BE2C (cell line): ENCODE measurements at regions not wholly inside any gene's neighbourhood (a gene's known extent, or its start where the extent isn't known, plus 50 kb on each side); places are given as distances from the start of the nearest gene placed in this dataset.

ENCODE experiments used
- DNase-seq: peaks from one replicate; pipeline ENCODE4 v3.0.0-alpha.2; 2020
- H3K27me3 ChIP-seq: fragments of 250-450 bp; sonication (Bioruptor Pico); 2 replicates; pipeline ENCODE4 v1.5.1; 2020; ENCODE audit warnings: mild to moderate bottlenecking
- H3K36me3 ChIP-seq: fragments of 250-450 bp; sonication (Bioruptor Pico); 2 replicates; pipeline ENCODE4 v1.5.1; 2020; ENCODE audit warnings: mild to moderate bottlenecking
- H3K4me1 ChIP-seq: fragments of 250-450 bp; sonication (Bioruptor Pico); 2 replicates; pipeline ENCODE4 v1.5.1; 2020
- H3K4me3 ChIP-seq: 2 replicates; pipeline ENCODE4 v1.5.1; 2011; ENCODE audit warnings: low read depth, low read length
- H3K9me3 ChIP-seq: fragments of 250-450 bp; sonication (Bioruptor Pico); 2 replicates; pipeline ENCODE4 v1.5.1; 2020
- CTCF ChIP-seq: IDR thresholded peaks from 2 replicates; pipeline ENCODE4 v1.5.1; 2012; ENCODE audit warnings: mild to moderate bottlenecking, low read depth, low read length

GRCh38 chr15:29424118-29424517 lies 154.5 kb upstream of the NSMCE3 start:
- Histone ChIP-seq H3K9me3 (no peaks in the 10 kb centered on the region), H3K4me3 (no peak overlapping the region), H3K36me3 (no peaks in the 10 kb centered on the region), H3K27me3 (no peaks in the 10 kb centered on the region), H3K4me1 (no peaks in the 10 kb centered on the region)
- TF ChIP-seq CTCF, result no peak
- DNase-seq, result no peak

GRCh38 chr15:29422606-29423005 lies 153.0 kb upstream of the NSMCE3 start:
- no peak for TF ChIP-seq CTCF
- H3K27me3 ChIP-seq, result no peaks in the 10 kb centered on the region
- no peaks in the 10 kb centered on the region for H3K4me1 ChIP-seq
- no peaks in the 10 kb centered on the region for H3K36me3 ChIP-seq
- no peak overlapping the region for H3K4me3 ChIP-seq
- no peak for DNase-seq
- no peaks in the 10 kb centered on the region for H3K9me3 ChIP-seq

GRCh38 chr15:29420188-29420587 lies 150.6 kb upstream of the NSMCE3 start:
- no peaks in the 10 kb centered on the region for H3K4me1 ChIP-seq
- H3K27me3 ChIP-seq, result no peaks in the 10 kb centered on the region
- no peak overlapping the region for H3K4me3 ChIP-seq
- no peaks in the 10 kb centered on the region for H3K9me3 ChIP-seq
- DNase-seq, result no peak
- H3K36me3 ChIP-seq, result no peaks in the 10 kb centered on the region
- no peak for TF ChIP-seq CTCF

GRCh38 chr15:29418931-29419330 lies 149.3 kb upstream of the NSMCE3 start:
- Histone ChIP-seq H3K9me3 (no peaks in the 10 kb centered on the region), H3K36me3 (no peaks in the 10 kb centered on the region), H3K4me3 (no peak overlapping the region), H3K27me3 (no peaks in the 10 kb centered on the region), H3K4me1 (no peaks in the 10 kb centered on the region)
- no peak for DNase-seq
- no peak for TF ChIP-seq CTCF

- no peaks in the 10 kb centered on the region for H3K9me3 ChIP-seq
- no peak for DNase-seq
- no peaks in the 10 kb centered on the region for H3K36me3 ChIP-seq
- no peaks in the 10 kb centered on the region for H3K4me1 ChIP-seq
- H3K27me3 ChIP-seq, result no peaks in the 10 kb centered on the region
- TF ChIP-seq CTCF, result no peak
- H3K4me3 ChIP-seq, result no peak overlapping the region
Observed at GRCh38 chr15:29418178-29418577, 148.6 kb upstream of the NSMCE3 start.

GRCh38 chr15:29411299-29411698 lies 141.7 kb upstream of the NSMCE3 start:
- Histone ChIP-seq H3K4me3 (no peak overlapping the region), H3K36me3 (no peaks in the 10 kb centered on the region), H3K27me3 (0 out of 2 replicates have a peak, but pooled peaks cover 3% of the 10 kb centered on the region), H3K4me1 (no peaks in the 10 kb centered on the region), H3K9me3 (no peaks in the 10 kb centered on the region)
- no peak for TF ChIP-seq CTCF
- DNase-seq, result no peak
